Ammon's horn (tissue), 1 donor: ENCODE measurements at regions not wholly inside any gene's neighbourhood (a gene's known extent, or its start where the extent isn't known, plus 50 kb on each side); places are given as distances from the start of the nearest gene placed in this dataset.

Source experiments
- DNase-seq: peaks from one replicate; pipeline ENCODE4 v3.0.0-alpha.2; 2016; ENCODE audit warnings: low spot score

- no peak for DNase-seq
Measured at GRCh38 chr20:11389186-11389585, 528.5 kb upstream of the BTBD3 start.

DNA sequence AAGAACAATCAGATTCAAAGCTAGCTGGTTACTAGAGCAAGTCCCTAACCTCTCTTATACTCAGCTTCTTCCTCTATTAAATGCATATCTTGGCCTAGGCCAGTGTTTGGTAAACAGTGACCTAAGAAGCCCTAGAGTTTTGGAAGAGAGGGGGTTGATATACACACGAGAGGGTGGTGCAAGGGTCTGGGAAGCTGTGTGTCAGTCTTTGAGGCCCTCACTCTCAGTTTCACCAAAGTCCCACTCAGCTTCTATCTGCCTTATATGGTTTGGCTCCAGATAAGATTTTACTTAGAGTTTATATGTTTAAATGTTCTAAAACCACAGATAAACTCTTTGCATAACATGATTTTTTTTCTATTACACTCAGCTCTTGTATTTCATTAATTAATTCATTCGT lies 526.1 kb upstream of the BTBD3 start:
- DNase-seq, result no peak

GRCh38 chr20:11394145-11394833 lies 523.4 kb upstream of the BTBD3 start:
- DNase-seq, result no peak

- DNase-seq, result no peak
Measured at GRCh38 chr20:11395581-11395980, 522.1 kb upstream of the BTBD3 start.

DNA sequence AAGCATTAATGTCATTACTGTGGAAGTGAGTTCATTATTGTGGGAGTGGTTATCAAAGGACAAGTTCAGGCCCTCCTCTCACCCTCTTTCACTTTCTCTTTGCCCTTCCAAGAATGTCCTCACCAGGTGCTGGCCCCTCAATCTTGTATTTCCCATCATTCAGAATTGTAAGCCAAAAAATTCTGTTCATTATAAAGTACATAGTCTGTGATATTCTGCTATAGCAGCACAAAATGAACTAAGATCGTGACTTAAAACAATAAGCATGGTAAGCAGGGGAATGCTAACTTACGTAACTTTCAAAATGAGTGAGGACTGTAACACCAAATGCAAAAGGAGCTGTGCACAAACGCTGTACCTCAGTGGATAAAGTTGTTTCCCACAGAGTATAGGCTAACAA lies 515.7 kb upstream of the BTBD3 start:
- no peak for DNase-seq

DNA sequence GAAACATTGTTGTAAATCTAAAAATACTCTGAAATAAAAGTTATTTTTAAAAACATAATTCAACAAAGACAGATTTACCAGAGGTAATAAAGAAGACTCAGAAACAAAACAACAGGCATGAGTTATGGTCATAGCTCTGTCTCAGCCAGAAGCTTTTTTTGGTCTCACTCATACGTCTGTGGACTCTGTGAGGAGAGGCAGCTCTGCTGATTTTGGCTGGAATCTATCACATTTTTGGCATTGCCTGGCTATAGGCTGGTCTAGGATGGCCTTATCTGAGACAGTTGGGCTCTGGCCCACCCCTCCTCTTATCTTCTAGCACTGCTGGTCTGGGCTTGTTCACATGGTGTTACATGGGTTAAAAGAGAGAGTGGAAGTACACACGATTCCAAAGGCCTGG lies 514.0 kb upstream of the BTBD3 start:
- DNase-seq, result no peak

- no peak for DNase-seq
Measured at GRCh38 chr20:11406877-11407276, 510.8 kb upstream of the BTBD3 start.

DNA sequence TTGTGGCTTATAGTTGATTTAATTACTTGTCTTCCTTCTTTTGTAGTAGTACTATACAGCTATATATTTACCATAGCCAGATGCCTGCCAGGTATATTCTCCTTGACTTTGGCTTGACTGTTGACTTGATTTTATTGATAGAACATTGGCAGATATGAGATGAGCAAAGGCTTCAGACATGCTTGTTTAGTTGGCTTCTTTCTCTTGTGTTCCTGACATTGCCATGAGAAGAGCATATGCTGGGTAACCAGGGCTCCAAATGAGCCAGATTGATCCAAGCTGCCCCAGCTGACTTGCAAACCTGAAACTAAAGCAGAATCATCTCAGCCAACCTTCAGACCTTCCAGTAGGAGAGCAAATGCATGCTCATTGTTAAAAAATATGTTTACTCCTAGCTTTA lies 508.1 kb upstream of the BTBD3 start:
- peak; percentile 6 for DNase-seq

DNA sequence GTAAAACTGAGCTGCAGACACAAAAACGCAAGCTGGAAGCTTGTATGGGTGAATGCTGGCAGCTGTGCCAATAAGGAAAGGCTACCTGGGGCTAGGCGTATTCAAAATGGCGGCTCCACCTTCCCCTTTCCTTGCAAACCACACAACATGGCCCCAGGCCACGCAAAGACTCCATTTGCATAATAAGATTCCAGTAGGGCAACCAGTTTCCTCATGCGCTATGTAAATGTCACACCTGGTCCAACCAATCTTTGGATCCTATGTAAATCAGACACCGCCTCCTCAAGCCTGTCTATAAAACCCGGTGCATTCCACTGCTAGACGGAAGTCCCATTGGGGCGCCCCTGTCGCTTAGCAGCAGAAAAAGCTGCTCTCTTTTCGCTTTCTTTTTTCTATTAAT lies 505.9 kb upstream of the BTBD3 start:
- no peak for DNase-seq

DNA sequence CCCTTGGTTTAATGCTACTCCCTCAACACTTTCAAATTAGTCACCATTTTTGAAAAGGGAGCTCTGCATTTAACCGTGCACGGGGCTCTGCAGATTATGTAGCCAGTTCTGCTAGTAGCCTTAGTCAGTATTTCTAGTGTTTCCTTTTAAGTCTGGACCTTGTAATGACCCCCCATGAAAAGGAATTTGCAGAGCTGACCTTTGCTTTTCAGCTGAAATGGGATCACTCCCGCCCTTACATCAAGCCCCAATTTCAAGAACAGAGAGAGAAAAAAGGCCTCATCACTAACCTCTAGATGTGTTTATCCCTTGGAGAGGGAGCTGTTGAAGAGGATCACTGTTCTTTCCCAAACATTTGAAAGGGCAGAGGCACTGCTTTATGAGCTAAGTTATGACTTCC lies 490.7 kb upstream of the BTBD3 start:
- DNase-seq, result no peak

DNA sequence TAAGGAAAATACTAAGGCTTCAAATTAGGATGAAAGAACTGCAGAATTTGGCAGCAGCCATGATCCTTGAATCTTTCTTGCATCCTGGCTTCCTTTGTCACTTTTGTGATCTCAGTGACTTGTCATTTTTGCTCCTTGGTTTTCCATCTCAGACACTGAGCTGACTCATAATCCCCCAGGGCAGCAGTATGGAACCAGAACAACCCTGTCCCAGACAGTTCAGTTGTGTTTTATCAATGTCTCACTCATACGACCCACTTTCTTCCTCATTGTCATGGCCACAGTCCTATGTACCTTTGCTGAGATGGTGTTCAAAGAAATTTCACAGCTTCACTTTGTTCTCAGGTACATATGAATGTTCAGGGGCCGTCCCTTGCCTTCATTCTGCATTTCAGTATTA lies 488.5 kb upstream of the BTBD3 start:
- no peak for DNase-seq

GRCh38 chr20:11429889-11430519 lies 487.7 kb upstream of the BTBD3 start:
- DNase-seq, result no peak

GRCh38 chr20:11430652-11431051 lies 487.0 kb upstream of the BTBD3 start:
- no peak for DNase-seq

- DNase-seq, result no peak
Measured at GRCh38 chr20:11431621-11432020, 486.1 kb upstream of the BTBD3 start.

- no peak for DNase-seq
Measured at GRCh38 chr20:11432407-11432806, 485.3 kb upstream of the BTBD3 start.

- no peak for DNase-seq
Measured at GRCh38 chr20:11436113-11436905, 481.4 kb upstream of the BTBD3 start.

DNA sequence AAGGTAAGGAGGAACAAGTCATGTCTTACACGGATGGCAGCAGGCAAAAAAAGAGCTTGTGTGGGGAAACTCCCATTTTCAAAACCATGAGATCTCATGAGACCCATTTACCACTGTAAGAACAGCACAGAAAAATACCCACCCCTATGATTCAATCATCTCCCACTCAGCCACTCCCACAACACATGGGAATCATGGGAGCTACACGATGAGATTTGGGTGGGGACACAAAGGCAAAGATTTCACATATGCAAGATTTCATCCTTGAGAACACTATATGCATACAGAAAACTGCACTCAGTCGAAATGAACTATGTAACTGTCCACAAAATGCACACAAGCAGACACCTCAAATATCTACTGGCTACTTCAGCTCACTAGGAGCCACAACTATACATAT lies 480.6 kb upstream of the BTBD3 start:
- DNase-seq, result no peak

DNA sequence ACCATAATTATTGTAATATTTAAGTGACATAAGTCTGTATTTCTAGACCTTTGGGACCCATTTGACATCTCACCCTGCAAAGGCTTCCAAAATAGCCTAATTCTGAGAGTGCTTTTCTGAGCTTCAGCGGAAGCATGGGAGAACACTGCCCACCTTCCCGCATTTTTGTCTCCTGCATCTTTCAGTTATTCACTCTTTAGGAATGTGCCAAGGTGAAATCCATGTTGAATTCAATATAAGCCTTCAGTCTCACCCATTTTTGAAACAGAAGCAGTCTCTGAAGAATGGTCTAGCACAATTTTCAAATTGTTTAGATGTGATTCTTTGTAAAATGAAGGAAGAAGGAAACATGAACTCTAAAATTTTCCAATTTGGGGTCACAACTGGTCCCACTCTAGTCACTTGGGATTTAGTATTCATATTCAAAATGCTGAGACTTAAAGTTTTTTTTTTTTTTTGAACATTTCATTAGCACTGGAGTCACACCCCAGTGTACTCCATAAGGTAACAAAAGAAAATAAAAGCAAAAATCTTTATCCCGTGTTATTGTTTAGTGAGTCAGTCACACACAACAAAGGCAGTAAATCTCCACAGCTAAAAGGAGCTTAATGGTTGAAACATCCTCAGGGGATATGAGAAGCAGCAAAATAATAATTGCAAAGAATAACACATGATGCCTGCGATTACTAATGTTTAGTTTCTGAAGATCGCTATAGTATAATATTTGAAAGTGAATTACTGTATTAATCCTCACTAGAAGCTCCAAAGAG lies 479.9 kb upstream of the BTBD3 start:
- DNase-seq, result no peak

GRCh38 chr20:11438412-11438811 lies 479.3 kb upstream of the BTBD3 start:
- no peak for DNase-seq

DNA sequence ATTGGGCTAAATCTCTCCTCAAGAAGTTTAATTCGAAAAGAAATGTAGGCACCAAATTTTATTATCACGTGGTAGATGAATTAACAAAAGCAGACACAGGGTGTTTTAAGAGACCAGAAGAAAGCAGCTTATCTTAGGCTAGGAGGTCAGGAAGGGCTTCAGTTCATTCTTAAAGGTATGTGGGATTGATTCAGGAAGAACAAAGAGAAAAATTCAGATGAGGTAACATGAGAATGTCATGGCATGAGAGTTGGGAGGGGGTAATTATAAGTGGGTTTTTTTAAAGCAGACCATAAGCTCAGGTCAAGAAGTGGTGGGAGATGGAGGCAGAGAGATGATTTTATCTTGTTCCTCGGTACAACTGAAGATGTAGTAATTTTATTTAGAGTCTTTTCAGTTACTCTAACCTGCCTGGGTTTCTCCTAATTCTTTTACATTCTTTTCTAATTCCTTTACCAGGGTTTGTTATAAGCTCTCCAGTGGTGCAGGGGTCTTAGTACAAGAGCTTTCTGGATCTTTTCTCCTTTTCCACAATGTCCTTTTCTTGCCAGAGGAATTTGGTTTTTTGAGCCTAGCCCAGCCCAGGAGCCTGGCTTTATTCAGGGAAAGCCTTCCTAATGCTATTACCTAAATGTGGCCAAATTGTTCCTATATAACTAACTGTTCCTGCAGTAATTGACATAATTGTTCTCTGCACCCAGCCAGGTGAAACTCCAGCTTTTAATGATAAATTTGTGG lies 474.1 kb upstream of the BTBD3 start:
- DNase-seq, result no peak

DNA sequence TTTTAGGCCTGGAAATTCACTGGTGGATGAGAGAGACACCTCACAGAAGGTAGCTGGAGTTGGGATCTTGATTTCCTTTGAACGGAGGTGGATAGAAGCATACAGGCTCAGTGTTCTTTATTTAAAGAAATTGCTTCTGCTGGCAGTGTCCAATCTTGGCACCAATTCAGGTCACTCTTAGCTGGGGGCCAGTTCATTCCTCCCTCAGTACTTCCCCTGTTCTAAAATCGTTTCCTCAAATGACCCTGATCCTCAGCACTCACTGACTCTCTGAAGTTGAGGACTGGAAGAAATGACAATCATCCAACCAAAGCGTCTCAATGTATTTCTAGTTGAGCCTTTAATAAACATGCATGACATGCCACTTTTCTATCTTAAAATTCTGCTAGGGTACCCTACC lies 472.5 kb upstream of the BTBD3 start:
- DNase-seq, result peak; percentile 48

DNA sequence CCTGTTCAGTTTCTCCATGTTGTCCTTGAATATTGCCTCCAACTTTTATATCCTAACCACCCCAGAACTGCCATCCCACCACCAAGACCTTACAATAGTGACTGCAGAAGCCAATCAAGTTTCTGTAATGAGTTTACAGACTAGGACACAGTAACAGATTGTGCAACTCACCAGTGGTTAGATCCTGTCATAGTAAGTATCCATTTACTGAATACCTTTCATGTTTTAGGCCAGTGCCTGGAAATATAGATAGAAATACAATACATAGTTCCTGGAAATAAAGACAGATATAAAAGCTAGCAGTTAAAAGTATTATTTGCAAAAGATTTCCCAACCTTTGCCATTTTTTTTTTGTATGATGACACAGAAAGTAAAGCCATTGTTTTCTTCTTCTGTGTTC lies 471.8 kb upstream of the BTBD3 start:
- DNase-seq, result no peak
